Glutamatergic neuron (in vitro differentiated cells): ENCODE measurements at regions not wholly inside any gene's neighbourhood (a gene's known extent, or its start where the extent isn't known, plus 50 kb on each side); places are given as distances from the start of the nearest gene placed in this dataset.

ENCODE experiments used
- DNase-seq: peaks from one replicate; pipeline ENCODE4 v3.0.0; 2022
- H3K27ac Mint-ChIP-seq: one replicate; pipeline ENCODE4 v1.8.0; 2020; ENCODE audit warnings: mild to moderate bottlenecking, mixed read lengths, inconsistent platforms; ENCODE audit not compliant: unreplicated experiment
- H3K27me3 Mint-ChIP-seq: one replicate; pipeline ENCODE4 v1.8.0; 2020; ENCODE audit warnings: mild to moderate bottlenecking, moderate library complexity, mixed read lengths, inconsistent platforms; ENCODE audit not compliant: unreplicated experiment
- H3K36me3 Mint-ChIP-seq: one replicate; pipeline ENCODE4 v1.8.0; 2020; ENCODE audit warnings: mild to moderate bottlenecking, mixed read lengths, inconsistent platforms; ENCODE audit not compliant: unreplicated experiment
- H3K4me1 Mint-ChIP-seq: one replicate; pipeline ENCODE4 v1.8.0; 2020; ENCODE audit warnings: mild to moderate bottlenecking, low read depth, mixed read lengths, inconsistent platforms; ENCODE audit not compliant: unreplicated experiment
- H3K4me3 Mint-ChIP-seq: one replicate; pipeline ENCODE4 v1.8.0; 2020; ENCODE audit warnings: mild to moderate bottlenecking, mixed read lengths, inconsistent platforms; ENCODE audit not compliant: unreplicated experiment
- H3K9me3 Mint-ChIP-seq: one replicate; pipeline ENCODE4 v1.8.0; 2020; ENCODE audit warnings: mild to moderate bottlenecking, moderate library complexity, mixed read lengths, inconsistent platforms; ENCODE audit not compliant: unreplicated experiment
- CTCF ChIP-seq: fragments of 200-600 bp; sonication (generic); IDR thresholded peaks from one replicate; pipeline ENCODE4 v1.5.0; 2021; ENCODE audit not compliant: partially characterized antibody, unreplicated experiment

- Mint-ChIP-seq H3K27ac (no peak overlapping the region), H3K4me3 (no peak overlapping the region), H3K4me1 (no peaks in the 10 kb centered on the region), H3K9me3 (peaks cover 2% of the 10 kb centered on the region), H3K27me3 (no peaks in the 10 kb centered on the region), H3K36me3 (no peaks in the 10 kb centered on the region)
- no peak for DNase-seq
- no peak for TF ChIP-seq CTCF
These were observed 137.5 kb upstream of the C1GALT1 start for GRCh38 chr7:7044806-7045205.

- no peaks in the 10 kb centered on the region for H3K36me3 Mint-ChIP-seq
- no peak for DNase-seq
- no peak for TF ChIP-seq CTCF
- H3K9me3 Mint-ChIP-seq, result peaks cover 2% of the 10 kb centered on the region
- no peaks in the 10 kb centered on the region for H3K4me1 Mint-ChIP-seq
- no peak overlapping the region for H3K27ac Mint-ChIP-seq
- no peak overlapping the region for H3K4me3 Mint-ChIP-seq
- no peaks in the 10 kb centered on the region for H3K27me3 Mint-ChIP-seq
These were observed 134.1 kb upstream of the C1GALT1 start for GRCh38 chr7:7048213-7048612.

GRCh38 chr7:7051206-7051877 lies 131.0 kb upstream of the C1GALT1 start:
- Mint-ChIP-seq H3K9me3 (peaks cover 2% of the 10 kb centered on the region), H3K27me3 (no peaks in the 10 kb centered on the region), H3K36me3 (no peaks in the 10 kb centered on the region), H3K4me3 (no peak overlapping the region), H3K27ac (no peak overlapping the region), H3K4me1 (no peaks in the 10 kb centered on the region)
- no peak for TF ChIP-seq CTCF
- DNase-seq, result no peak

GRCh38 chr7:7054252-7054830 lies 128.0 kb upstream of the C1GALT1 start:
- Mint-ChIP-seq H3K4me1 (no peaks in the 10 kb centered on the region), H3K27ac (no peak overlapping the region), H3K27me3 (no peaks in the 10 kb centered on the region), H3K9me3 (no peaks in the 10 kb centered on the region), H3K36me3 (no peaks in the 10 kb centered on the region), H3K4me3 (no peak overlapping the region)
- no peak for TF ChIP-seq CTCF
- DNase-seq, result no peak

GRCh38 chr7:7060828-7061599 lies 121.3 kb upstream of the C1GALT1 start:
- Mint-ChIP-seq H3K4me3 (no peak overlapping the region), H3K36me3 (no peaks in the 10 kb centered on the region), H3K27ac (no peak overlapping the region), H3K27me3 (no peaks in the 10 kb centered on the region), H3K4me1 (no peaks in the 10 kb centered on the region), H3K9me3 (no peaks in the 10 kb centered on the region)
- no peak for TF ChIP-seq CTCF
- DNase-seq, result no peak
